NB4 (cell line): ENCODE measurements at regions not wholly inside any gene's neighbourhood (a gene's known extent, or its start where the extent isn't known, plus 50 kb on each side); places are given as distances from the start of the nearest gene placed in this dataset.

Source experiments
- MYC ChIP-seq: IDR thresholded peaks from 2 replicates; pipeline ENCODE4 v1.6.1; 2011; ENCODE audit warnings: low read depth, low read length
- TF ChIP-seq, protein P1 (sequence below): IDR thresholded peaks from one replicate; pipeline ENCODE4 v1.5.1; 2012; ENCODE audit warnings: low read depth, low read length

DNA sequence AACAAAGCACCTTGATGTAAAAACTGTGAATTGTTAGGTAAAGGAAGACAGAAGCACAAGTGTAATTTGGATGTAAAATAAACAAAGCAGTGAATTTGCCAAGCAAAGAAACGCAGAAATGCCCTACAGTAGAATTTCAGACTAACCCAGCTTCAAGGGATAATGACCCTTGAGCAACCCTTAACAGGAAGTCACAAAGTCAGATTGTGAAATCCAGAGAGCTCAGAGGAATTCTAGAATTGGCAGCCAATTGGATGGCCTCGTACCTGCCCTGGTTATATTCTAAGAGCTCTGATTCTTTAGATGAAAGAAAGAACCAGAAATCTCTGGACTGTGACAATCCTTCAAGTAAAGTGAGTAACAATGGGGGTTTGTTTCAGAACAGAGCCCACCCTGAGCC is 152.7 kb upstream of the CHRM3 start:
- TF ChIP-seq, protein P1, sequence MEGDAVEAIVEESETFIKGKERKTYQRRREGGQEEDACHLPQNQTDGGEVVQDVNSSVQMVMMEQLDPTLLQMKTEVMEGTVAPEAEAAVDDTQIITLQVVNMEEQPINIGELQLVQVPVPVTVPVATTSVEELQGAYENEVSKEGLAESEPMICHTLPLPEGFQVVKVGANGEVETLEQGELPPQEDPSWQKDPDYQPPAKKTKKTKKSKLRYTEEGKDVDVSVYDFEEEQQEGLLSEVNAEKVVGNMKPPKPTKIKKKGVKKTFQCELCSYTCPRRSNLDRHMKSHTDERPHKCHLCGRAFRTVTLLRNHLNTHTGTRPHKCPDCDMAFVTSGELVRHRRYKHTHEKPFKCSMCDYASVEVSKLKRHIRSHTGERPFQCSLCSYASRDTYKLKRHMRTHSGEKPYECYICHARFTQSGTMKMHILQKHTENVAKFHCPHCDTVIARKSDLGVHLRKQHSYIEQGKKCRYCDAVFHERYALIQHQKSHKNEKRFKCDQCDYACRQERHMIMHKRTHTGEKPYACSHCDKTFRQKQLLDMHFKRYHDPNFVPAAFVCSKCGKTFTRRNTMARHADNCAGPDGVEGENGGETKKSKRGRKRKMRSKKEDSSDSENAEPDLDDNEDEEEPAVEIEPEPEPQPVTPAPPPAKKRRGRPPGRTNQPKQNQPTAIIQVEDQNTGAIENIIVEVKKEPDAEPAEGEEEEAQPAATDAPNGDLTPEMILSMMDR: no peak
- no peak for TF ChIP-seq MYC
